A549 (cell line): ENCODE measurements at regions not wholly inside any gene's neighbourhood (a gene's known extent, or its start where the extent isn't known, plus 50 kb on each side); places are given as distances from the start of the nearest gene placed in this dataset.

Experiments used
- ATAC-seq, 2 experiments: fragments of 200-7000 bp in 1 of 2; fragments of >200 bp in 1 of 2; cut with Nextera tagmentation in 1 of 2; cut with Tn5 transposase in 1 of 2; 3 replicates each; pipeline versions ENCODE4 v1.8.0 to v1.9.1; 2018 to 2020; ENCODE audit warnings: mild to moderate bottlenecking in 1 of 2, moderate library complexity in 1 of 2
- CTCF ChIA-PET: fragments of 300-600 bp; sonication (Branson Sonifier 250); formaldehyde crosslinking; extraction: SDS; loops from one replicate; lab custom pipeline; 2021; ENCODE audit warnings: antibody characterized with exemption, inconsistent platforms; lab: Yijun Ruan, JAX
- POLR2A ChIA-PET: fragments of 350-600 bp; formaldehyde crosslinking; extraction: SDS; loops from one replicate; lab custom pipeline; 2021; ENCODE audit warnings: antibody characterized with exemption, inconsistent platforms; lab: Yijun Ruan, JAX
- DNase-seq, 2 experiments: peaks; one replicate each; pipeline versions ENCODE4 v3.0.0 to v3.0.0-alpha.2; 2011 to 2016; ENCODE audit warnings: low read depth in 1 of 2, low spot score in 1 of 2
- FAIRE-seq: peaks from 2 replicates; lab custom pipeline; 2011; peaks lifted over from hg19 to GRCh38; lab: Jason Lieb, UNC
- H3K27ac ChIP-seq, 2 experiments: fragments of >200 bp; sonication (Bioruptor Twin); formaldehyde crosslinking; 3 replicates each; pipeline ENCODE4 v1.5.1; 2016 to 2017
- H3K4me1 ChIP-seq: fragments of >200 bp; sonication (Bioruptor Twin); formaldehyde crosslinking; 3 replicates; pipeline ENCODE4 v1.6.1; 2016
- H3K4me2 ChIP-seq: fragments of >200 bp; sonication (Bioruptor Twin); formaldehyde crosslinking; 3 replicates; pipeline ENCODE4 v1.6.1; 2016
- H3K4me3 ChIP-seq: fragments of >200 bp; sonication (Bioruptor Twin); formaldehyde crosslinking; 3 replicates; pipeline ENCODE4 v1.5.1; 2016
- H3K9me3 ChIP-seq: fragments of >200 bp; sonication (Bioruptor Twin); formaldehyde crosslinking; 3 replicates; pipeline ENCODE4 v1.6.1; 2016
- CBX2 ChIP-seq: fragments of 200-600 bp; sonication (generic); IDR thresholded peaks from 2 replicates; pipeline ENCODE4 v1.6.1; 2016; ENCODE audit warnings: low read depth, mild to moderate bottlenecking, borderline replicate concordance
- EP300 ChIP-seq, 2 experiments: fragments of >200 bp; sonication (Bioruptor Twin); formaldehyde crosslinking; IDR thresholded peaks; 2 replicates in 1 of 2; 3 replicates in 1 of 2; pipeline ENCODE4 v1.6.1; 2016 to 2017
- ESRRA ChIP-seq: fragments of 150-350 bp; IDR thresholded peaks from 2 replicates; pipeline ENCODE4 v1.6.1; 2014; ENCODE audit warnings: mild to moderate bottlenecking, low read length, borderline replicate concordance
- FOSL2 ChIP-seq, 2 experiments: fragments of 450-650 bp in 1 of 2; fragments of >200 bp in 1 of 2; sonication (Bioruptor Twin) in 1 of 2; formaldehyde crosslinking; IDR thresholded peaks; 2 replicates each; pipeline versions ENCODE4 v1.5.0 to v1.6.1; 2016 to 2020; ENCODE audit warnings: mild to moderate bottlenecking in 1 of 2, moderate library complexity in 1 of 2
- FOXS1 ChIP-seq: fragments of 250-450 bp; sonication (Bioruptor Pico); IDR thresholded peaks from 2 replicates; pipeline ENCODE4 v1.5.0; 2020; ENCODE audit warnings: mild to moderate bottlenecking, moderate library complexity
- GATA3 ChIP-seq: IDR thresholded peaks from 2 replicates; pipeline ENCODE4 v1.6.1; 2012; ENCODE audit warnings: borderline replicate concordance
- HEYL ChIP-seq: fragments of 250-450 bp; sonication (Bioruptor Pico); IDR thresholded peaks from 2 replicates; pipeline ENCODE4 v1.8.0; 2021; ENCODE audit warnings: mild to moderate bottlenecking, moderate library complexity
- HOXB13 ChIP-seq: fragments of 250-450 bp; sonication (Bioruptor Pico); IDR thresholded peaks from 2 replicates; pipeline ENCODE4 v1.5.0; 2020; ENCODE audit warnings: low read depth, mild to moderate bottlenecking, moderate library complexity
- JUNB ChIP-seq: fragments of >200 bp; sonication (Bioruptor Twin); formaldehyde crosslinking; IDR thresholded peaks from 2 replicates; pipeline ENCODE4 v1.6.1; 2016
- KDM1A ChIP-seq: fragments of 200-600 bp; sonication (generic); IDR thresholded peaks from 2 replicates; pipeline ENCODE4 v1.6.1; 2016; ENCODE audit warnings: low read depth, mild to moderate bottlenecking
- MAFK ChIP-seq: fragments of 450-650 bp; IDR thresholded peaks from 2 replicates; pipeline ENCODE4 v1.6.1; 2014; ENCODE audit not compliant: partially characterized antibody
- MYC ChIP-seq: IDR thresholded peaks from 2 replicates; pipeline ENCODE4 v1.6.1; 2012; ENCODE audit warnings: mild to moderate bottlenecking, inconsistent platforms, low read length, improper control_type of control experiment, borderline replicate concordance
- NPAS2 ChIP-seq: fragments of 250-450 bp; sonication (Bioruptor Pico); IDR thresholded peaks from 2 replicates; pipeline ENCODE4 v1.8.0; 2022; ENCODE audit warnings: mild to moderate bottlenecking, moderate library complexity, borderline replicate concordance
- NR3C1 ChIP-seq: fragments of >200 bp; sonication (Bioruptor Twin); formaldehyde crosslinking; IDR thresholded peaks from 3 replicates; pipeline ENCODE4 v1.6.1; 2017
- POLR2AphosphoS2 ChIP-seq: conservative IDR thresholded peaks from 2 replicates; pipeline ENCODE4 v1.6.1; 2012; ENCODE audit warnings: low read length, improper control_type of control experiment, inconsistent platforms
- RAD21 ChIP-seq, 2 experiments: fragments of >200 bp in 1 of 2; sonication (Bioruptor Twin) in 1 of 2; formaldehyde crosslinking in 1 of 2; IDR thresholded peaks in 1 of 2; conservative IDR thresholded peaks in 1 of 2; 2 replicates in 1 of 2; 3 replicates in 1 of 2; pipeline ENCODE4 v1.6.1; 2012 to 2018; ENCODE audit warnings: inconsistent platforms in 1 of 2
- RARB ChIP-seq: fragments of 250-450 bp; sonication (Bioruptor Pico); IDR thresholded peaks from 2 replicates; pipeline ENCODE4 v1.8.0; 2021; ENCODE audit warnings: mild to moderate bottlenecking, moderate library complexity
- TFCP2L1 ChIP-seq: fragments of 250-450 bp; sonication (Bioruptor Pico); IDR thresholded peaks from 2 replicates; pipeline ENCODE4 v1.5.0; 2021; ENCODE audit warnings: mild to moderate bottlenecking
- TP53 ChIP-seq: fragments of 250-450 bp; sonication (Bioruptor Pico); IDR thresholded peaks from 2 replicates; pipeline ENCODE4 v1.5.0; 2021; ENCODE audit warnings: mild to moderate bottlenecking, moderate library complexity
- ZFP36 ChIP-seq: fragments of 450-650 bp; IDR thresholded peaks from 2 replicates; pipeline ENCODE4 v1.6.1; 2014; ENCODE audit warnings: borderline replicate concordance; ENCODE audit not compliant: partially characterized antibody
- ZNF302 ChIP-seq: fragments of 250-450 bp; sonication (Bioruptor Pico); IDR thresholded peaks from 2 replicates; pipeline ENCODE4 v1.9.0; 2021; ENCODE audit warnings: inconsistent platforms, mild to moderate bottlenecking, moderate library complexity
- ZSCAN20 ChIP-seq: fragments of 250-450 bp; sonication (Bioruptor Pico); IDR thresholded peaks from 2 replicates; pipeline ENCODE4 v1.8.0; 2022; ENCODE audit warnings: mild to moderate bottlenecking, moderate library complexity
- WGBS: methylation state at CpG from one replicate; pipeline ENCODE4 v1.1.6; 2017; ENCODE audit errors: missing lambda C conversion rate; 5-methylcytosine and 5-hydroxymethylcytosine counted together
- TF ChIP-seq, protein P1 (sequence below): fragments of 200-600 bp; sonication (generic); IDR thresholded peaks from 2 replicates; pipeline ENCODE4 v1.6.1; 2016; ENCODE audit warnings: antibody characterized with exemption, mild to moderate bottlenecking, moderate library complexity
- TF ChIP-seq, protein P2 (sequence below): fragments of 450-650 bp; IDR thresholded peaks from 2 replicates; pipeline ENCODE4 v1.6.1; 2014; ENCODE audit warnings: antibody characterized with exemption

DNA sequence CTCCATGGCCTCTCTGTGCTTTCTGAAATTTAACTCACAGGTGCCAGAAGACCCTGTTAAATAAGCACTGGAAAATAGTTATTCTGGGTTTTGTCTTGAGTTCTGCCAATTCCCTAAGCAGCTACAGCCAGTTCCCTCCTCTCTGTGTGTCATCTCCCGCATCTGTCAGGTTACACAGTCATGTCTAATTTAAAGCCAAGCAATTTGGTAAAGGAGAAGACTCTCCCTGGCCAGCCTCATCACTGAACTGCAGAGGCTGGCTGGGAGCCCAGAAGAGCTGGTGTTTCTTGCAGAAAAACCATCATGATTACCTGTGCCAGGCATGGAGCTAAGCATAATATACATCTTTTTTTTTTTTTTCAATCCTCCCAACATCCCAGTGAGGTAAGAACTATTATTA, 141.3 kb upstream of the ZNF366 start (continued):
- TF ChIP-seq MAFK (no peak), KDM1A (no peak)

DNA sequence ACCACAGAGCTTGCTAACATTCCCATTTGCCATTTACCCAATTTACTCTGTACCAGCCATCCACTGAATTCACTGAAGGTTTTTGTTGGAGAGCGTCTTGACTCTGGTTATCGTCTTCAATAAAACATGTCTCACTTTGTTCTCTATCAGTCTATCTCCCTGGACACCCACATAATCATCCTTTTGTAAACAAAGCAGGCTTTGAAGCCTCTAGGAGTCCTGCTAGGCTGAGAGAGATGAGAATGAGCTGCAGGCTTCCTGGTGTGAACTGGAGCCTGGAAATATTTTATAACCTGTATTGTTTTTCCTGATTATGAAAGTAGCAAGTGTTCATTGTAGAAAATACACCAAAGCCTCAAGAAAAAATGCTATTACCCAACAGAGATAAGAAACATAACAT, 140.6 kb upstream of the ZNF366 start:
- Histone ChIP-seq H3K4me3 (no peak overlapping the region), H3K27ac (peak overlapping the region in 1 of 2 experiments; percentile 29; a peak in 2 of 6 replicates), H3K4me2 (peak overlapping the region; percentile 12), H3K9me3 (no peaks in the 10 kb centered on the region), H3K4me1 (peaks cover 36% of the 10 kb centered on the region)
- 21% methylated on average over 2 of the region's 2 CpGs for WGBS
- TF ChIP-seq ZNF302 (no peak), CBX2 (no peak), ZFP36 (no peak), HEYL (CRISPR knock-in tag) (no peak), ESRRA (no peak), NPAS2 (no peak), GATA3 (peak; percentile 34; the same call in 1 of the 2 replicates)
- FAIRE-seq = no peak
- ChIA-PET CTCF (interaction anchor here (0.6 to 1.5 kb wide), 3 partner anchors 8 to 170 kb away, joined by 3 to 5 read pairs (median 3); no protein-coding TSS in a partner anchor), POLR2A (no interaction called here)
- peak in 1 of 2 experiments; percentile 34; a peak in 1 of 6 replicates for ATAC-seq
- peak in 1 of 2 experiments; percentile 14 for DNase-seq

DNA sequence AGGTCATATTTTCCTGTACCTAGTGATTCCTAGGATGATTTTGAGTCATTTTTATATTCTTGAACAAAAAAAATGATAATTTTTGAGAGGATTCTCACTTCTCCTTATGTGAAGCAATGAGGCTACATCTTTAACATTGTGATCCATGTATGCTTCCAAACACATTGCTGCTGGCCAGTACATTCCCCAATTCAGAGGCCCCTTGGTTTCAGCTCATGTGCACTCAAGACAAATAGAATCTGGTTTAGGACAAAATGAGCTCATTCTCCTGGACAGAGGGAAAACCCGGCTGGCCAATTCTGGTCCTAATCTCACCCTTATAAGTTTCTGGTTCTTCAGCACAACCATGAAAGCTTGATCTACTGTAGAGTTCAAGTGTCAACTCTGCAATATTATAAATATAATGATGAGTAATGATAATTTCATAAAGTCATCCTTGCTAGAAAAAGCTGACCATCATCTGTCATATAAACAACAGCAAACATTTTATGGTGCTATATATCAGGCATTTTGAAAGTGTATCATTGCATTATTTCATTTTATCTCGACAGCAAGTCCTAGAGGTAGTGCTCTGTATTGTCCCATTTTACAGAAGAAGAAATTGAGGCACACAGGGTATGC, 139.1 kb upstream of the ZNF366 start:
- CTCF ChIA-PET = interaction anchor here (1.3 kb wide), 1 partner anchor 15 kb away, joined by 3 read pairs; no protein-coding TSS in a partner anchor
- 62% methylated on average over 2 of the region's 2 CpGs for WGBS
- Histone ChIP-seq H3K27ac (no peak overlapping the region), H3K4me3 (no peak overlapping the region), H3K9me3 (no peaks in the 10 kb centered on the region), H3K4me1 (peaks cover 29% of the 10 kb centered on the region), H3K4me2 (no peak overlapping the region)
- POLR2A ChIA-PET = no interaction called here
- DNase-seq (no peak), FAIRE-seq (no peak), ATAC-seq (no peak)
- TF ChIP-seq POLR2AphosphoS2 = no peak
- TF ChIP-seq MAFK = peak; percentile 62

DNA sequence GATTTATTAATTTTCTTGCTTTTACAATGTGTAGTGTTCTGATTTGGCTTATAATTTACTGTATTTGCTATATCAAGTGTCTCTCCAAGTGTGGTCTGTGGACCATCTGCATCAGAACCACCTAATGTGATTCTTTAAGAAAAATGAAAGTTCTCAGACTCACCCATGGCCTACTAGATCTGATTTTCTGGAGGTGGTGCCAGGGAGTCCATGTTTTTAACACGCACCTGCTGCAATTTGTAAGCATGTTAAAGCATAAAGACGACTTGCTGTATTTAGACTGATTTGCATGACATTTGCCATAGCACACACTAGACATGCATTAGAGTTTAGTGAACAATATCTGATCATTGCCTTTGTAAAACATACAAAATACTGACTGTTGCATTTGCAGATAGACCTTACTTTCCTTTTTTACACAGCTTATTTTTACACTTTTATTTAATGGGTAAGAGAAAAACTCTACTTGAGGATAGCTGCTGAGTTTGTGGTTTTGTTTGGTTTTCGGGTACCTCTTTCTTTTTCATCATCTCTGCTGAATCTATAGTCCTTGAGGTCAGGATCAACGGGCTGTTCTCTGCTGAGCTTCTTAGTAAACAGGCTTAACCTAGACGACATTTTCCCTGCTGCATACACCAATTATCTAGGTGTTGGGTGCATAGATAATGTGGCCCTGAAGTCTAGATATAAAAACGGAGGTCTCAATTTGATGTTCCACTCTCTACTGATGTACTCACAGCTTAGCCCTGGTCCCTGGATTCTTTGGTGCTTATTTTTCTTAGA, 138.0 kb upstream of the ZNF366 start:
- DNase-seq (no peak), ATAC-seq (no peak), FAIRE-seq (no peak)
- ChIA-PET CTCF (interaction anchor here (2.0 kb wide), 1 partner anchor 34 kb away, joined by 9 read pairs; no protein-coding TSS in a partner anchor), POLR2A (no interaction called here)
- TF ChIP-seq TP53 (CRISPR knock-in tag) = no peak
- TF ChIP-seq RAD21 (conservative IDR thresholded peaks at IDR 0.05 in 1 of 2, IDR thresholded peaks at IDR 0.05 in 1 of 2) = no peak
- no peak for TF ChIP-seq ZSCAN20
- TF ChIP-seq EP300 (IDR thresholded peaks at IDR 0.05) = no peak
- no peak for TF ChIP-seq FOXS1 (CRISPR knock-in tag)
- no peak for TF ChIP-seq HEYL (CRISPR knock-in tag)
- TF ChIP-seq, protein P1, sequence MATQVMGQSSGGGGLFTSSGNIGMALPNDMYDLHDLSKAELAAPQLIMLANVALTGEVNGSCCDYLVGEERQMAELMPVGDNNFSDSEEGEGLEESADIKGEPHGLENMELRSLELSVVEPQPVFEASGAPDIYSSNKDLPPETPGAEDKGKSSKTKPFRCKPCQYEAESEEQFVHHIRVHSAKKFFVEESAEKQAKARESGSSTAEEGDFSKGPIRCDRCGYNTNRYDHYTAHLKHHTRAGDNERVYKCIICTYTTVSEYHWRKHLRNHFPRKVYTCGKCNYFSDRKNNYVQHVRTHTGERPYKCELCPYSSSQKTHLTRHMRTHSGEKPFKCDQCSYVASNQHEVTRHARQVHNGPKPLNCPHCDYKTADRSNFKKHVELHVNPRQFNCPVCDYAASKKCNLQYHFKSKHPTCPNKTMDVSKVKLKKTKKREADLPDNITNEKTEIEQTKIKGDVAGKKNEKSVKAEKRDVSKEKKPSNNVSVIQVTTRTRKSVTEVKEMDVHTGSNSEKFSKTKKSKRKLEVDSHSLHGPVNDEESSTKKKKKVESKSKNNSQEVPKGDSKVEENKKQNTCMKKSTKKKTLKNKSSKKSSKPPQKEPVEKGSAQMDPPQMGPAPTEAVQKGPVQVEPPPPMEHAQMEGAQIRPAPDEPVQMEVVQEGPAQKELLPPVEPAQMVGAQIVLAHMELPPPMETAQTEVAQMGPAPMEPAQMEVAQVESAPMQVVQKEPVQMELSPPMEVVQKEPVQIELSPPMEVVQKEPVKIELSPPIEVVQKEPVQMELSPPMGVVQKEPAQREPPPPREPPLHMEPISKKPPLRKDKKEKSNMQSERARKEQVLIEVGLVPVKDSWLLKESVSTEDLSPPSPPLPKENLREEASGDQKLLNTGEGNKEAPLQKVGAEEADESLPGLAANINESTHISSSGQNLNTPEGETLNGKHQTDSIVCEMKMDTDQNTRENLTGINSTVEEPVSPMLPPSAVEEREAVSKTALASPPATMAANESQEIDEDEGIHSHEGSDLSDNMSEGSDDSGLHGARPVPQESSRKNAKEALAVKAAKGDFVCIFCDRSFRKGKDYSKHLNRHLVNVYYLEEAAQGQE = no peak
- no peak for TF ChIP-seq RARB
- no peak for TF ChIP-seq TFCP2L1
- TF ChIP-seq, protein P2, sequence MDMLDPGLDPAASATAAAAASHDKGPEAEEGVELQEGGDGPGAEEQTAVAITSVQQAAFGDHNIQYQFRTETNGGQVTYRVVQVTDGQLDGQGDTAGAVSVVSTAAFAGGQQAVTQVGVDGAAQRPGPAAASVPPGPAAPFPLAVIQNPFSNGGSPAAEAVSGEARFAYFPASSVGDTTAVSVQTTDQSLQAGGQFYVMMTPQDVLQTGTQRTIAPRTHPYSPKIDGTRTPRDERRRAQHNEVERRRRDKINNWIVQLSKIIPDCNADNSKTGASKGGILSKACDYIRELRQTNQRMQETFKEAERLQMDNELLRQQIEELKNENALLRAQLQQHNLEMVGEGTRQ = no peak
- no peak for TF ChIP-seq NR3C1
- TF ChIP-seq ESRRA = no peak
- TF ChIP-seq JUNB = no peak
- TF ChIP-seq MYC = no peak
- TF ChIP-seq FOSL2 (IDR thresholded peaks at IDR 0.05) = no peak
- no peak for TF ChIP-seq FOSL2 (CRISPR knock-in tag; IDR thresholded peaks at IDR 0.05)
- no peak for TF ChIP-seq HOXB13 (CRISPR knock-in tag)
- H3K4me1 ChIP-seq = peaks cover 28% of the 10 kb centered on the region
- no peaks in the 10 kb centered on the region for H3K9me3 ChIP-seq
- H3K27ac ChIP-seq = no peak overlapping the region
- no peak overlapping the region for H3K4me3 ChIP-seq
- no peak overlapping the region for H3K4me2 ChIP-seq
- WGBS = 63% methylated on average over 6 of the region's 6 CpGs
